ENCODE measurements at regions not wholly inside any gene's neighbourhood (a gene's known extent, or its start where the extent isn't known, plus 50 kb on each side); places are given as distances from the start of the nearest gene placed in this dataset.
"Not testable (repeated sequence)": the region's sequence is repeated elsewhere in the genome, so short reads cannot be mapped to it uniquely, and the experiment has no call there.

DNA sequence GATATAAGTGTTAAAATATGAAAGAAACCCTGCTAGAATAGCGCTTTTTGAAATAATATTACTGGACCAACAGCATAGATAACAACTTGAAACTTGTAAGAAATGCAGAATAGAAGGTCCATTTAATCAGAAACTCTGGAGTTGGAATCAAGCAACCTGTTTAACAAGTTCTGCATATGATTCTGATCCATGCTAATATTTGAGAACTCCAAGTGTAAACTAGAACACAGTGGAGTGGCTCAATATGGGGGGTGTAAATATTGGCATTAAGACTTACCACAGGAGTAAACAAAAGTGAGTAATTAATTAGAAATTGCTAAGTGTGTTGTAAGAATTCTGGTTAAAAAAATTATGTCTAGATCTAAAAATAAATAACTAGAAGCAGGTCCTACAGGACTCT lies 151.2 kb downstream of the SLITRK1 start:
- in situ Hi-C loops (cut with MboI; ENCODE audit: low sequenced_read_pairs) = no loop called here

DNA sequence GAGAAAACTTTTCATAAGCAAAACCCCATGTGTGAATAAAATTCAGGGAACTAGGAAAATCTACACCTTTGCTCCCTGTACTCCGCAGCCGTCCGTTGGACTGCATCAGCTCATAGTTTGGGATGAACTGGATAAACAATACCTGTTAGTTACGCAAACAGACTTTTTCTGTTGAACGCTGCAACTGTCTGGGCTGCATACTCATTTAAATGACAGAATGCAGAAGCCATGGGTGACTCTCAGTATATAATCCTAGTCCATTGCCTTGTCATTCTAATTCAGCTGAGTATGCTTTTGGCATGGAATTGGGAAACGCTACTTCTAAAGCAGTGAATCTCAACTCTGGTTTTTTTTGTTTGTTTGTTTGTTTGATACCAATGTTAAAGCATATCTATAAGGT lies 151.6 kb downstream of the SLITRK1 start:
- in situ Hi-C loops (cut with MboI; ENCODE audit: low sequenced_read_pairs) = no loop called here

DNA sequence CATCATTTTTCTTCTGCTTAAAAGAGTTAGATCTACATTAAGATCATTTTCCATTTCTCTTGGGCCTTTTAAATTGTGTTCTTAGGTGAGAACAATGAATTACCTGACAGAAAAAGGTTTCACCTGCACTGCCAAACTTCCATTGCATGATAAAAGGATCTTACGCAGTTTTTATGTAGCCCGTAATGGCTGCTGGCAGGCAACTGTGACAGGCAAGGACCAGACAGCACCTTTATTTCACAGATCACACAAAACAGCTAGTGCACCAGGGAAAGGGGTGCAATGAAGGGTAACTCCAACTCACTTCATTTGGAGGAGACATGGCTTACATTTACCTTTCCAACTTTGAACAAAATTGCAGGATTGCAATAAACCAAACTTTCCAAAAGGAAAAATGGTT lies 159.8 kb downstream of the SLITRK1 start:
- in situ Hi-C loops (cut with MboI; ENCODE audit: low sequenced_read_pairs) = no loop called here

DNA sequence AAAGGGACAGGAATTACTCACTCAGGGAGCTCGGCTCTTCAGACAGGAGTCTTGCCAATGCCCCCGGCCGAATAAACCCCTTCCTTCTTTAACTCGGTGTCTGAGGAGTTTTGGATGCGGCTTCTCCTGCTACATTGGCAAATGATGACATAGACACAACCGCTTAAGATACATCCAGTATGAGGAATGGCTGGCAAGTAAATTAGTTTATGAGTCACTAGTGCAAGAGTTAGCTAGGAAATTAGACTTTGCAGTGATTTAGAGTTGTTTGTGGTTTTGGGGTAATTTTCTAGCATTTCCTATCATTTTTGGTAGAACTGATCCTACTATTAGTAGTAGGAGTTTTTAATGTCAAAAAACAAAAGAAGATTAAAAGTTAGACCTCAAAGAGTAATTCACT lies 166.2 kb downstream of the SLITRK1 start:
- in situ Hi-C loops (cut with MboI; ENCODE audit: low sequenced_read_pairs) = no loop called here

DNA sequence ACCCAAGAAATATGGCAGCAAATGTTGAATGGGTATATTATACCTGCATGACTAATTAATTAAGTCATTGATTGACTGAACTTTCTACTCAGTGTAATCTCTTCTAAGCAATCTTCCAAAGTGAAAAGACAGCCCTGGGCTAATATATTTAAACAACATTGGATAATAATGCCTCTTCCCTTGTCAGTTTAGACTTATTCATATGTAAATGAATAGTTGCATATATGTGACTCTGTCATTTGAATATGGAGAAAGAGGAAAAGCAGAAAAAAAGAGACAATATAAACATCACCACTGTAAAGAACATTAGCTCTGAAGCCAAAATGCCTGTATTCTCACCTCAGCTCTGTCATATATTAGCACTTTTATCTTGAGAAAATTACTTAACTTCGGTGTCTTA lies 168.0 kb downstream of the SLITRK1 start:
- in situ Hi-C loops (cut with MboI; ENCODE audit: low sequenced_read_pairs) = no loop called here

DNA sequence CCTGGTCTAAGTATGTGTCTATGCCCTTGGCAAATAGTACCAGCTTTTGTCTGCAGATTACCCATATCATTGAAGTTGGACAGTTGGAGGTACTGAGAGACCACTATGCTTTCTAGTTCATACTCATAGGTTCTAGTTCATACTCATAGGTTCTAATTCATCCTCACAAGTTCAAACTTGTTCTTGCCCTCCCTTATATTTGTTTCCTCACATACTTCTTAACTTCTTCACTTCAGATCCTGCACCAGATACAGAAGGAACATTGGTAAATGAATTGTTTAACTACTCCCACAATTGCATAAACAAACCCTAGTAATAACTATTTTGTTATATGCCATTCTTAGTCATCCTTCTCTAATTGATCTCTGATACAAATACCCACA lies 172.2 kb downstream of the SLITRK1 start:
- in situ Hi-C loops (cut with MboI; ENCODE audit: low sequenced_read_pairs) = no loop called here

DNA sequence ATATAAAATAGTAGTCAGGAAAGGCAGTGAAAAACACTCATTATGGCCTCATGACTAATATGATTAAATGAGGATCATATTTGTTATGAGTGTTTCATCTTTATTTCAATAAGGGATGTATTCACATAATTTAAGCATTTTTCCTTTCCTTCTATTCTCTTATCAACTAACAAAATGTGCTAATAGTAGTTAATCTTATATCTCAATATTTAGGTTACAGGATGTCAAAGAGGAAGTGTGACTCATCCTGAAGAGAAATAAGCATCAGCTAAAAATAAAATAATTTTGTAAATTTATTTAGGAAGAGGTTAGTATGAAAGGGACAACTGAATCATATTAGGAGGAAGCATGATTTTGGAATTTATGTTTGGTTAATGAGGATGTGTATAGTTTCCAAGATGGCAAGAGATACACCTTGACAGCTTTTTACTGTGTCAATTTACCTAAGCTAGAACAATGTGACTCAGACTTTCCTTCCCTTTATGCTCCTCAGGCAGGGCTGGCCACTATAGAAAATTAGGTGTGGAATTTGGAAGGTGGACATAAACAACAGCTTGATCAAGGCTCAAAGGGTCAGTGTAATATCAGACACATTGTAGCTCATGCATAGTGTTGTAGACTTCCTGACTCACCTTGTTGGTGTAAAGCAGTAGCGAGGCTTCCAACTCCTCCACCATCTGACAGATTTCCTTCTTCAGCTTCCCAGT lies 172.7 kb downstream of the SLITRK1 start:
- in situ Hi-C loops (cut with MboI; ENCODE audit: low sequenced_read_pairs) = no loop called here

DNA sequence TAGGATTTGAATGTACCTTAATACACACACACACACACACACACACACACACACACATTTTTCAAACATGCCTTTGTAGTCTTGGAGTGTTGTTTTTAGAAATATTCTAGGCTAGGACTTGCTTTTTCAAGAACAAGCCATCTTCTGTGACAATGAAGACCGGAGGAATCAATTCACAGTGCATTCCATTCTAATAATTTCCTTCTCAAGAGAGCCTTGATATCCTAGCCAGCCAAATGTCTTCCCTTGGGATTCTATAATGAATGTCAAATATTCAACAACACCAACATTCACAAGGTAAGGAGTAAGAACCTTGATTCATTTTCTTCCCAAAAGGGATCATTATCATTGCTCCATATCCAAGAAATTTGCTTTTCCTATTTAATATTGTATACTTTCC lies 180.3 kb downstream of the SLITRK1 start:
- in situ Hi-C loops (cut with MboI; ENCODE audit: low sequenced_read_pairs) = no loop called here

DNA sequence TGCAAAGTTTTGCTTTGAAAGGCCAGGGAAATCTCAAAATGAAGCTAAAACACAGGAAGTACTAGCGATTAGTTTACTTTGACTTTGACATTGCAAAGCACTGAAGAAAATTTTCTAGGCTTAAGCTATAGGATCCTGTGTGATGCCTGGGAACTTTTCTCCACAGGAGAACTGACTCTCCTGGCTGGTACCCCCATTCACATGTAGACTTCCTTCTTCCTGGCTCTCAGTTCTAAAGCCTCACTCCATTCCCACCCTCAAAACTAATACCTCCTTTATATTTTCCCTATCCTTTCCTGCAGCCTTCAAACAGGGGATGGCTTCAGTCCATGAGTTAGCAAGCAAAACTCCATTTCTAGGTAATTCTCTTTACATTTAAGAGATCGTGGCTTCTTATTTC lies 189.5 kb downstream of the SLITRK1 start:
- in situ Hi-C loops (cut with MboI; ENCODE audit: low sequenced_read_pairs) = no loop called here

DNA sequence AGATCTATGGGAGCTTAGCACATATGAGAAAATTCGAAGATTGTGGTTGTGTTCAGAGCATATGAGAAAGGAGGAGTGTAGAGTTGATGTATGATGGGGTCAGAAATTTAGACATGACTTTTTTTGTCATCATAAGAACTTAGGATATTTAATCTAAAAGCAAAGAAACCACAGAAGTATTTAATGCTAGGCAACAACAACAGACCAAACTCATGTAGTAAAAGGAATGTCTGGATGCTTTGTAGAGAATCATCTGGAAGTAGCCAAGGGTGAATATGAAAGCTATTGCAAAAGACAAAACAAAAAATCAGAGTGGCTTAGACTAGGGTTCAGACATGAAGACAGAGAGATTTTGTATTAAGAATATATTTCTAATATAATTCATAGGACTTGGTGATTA lies 190.3 kb downstream of the SLITRK1 start:
- in situ Hi-C loops (cut with MboI; ENCODE audit: low sequenced_read_pairs) = no loop called here

DNA sequence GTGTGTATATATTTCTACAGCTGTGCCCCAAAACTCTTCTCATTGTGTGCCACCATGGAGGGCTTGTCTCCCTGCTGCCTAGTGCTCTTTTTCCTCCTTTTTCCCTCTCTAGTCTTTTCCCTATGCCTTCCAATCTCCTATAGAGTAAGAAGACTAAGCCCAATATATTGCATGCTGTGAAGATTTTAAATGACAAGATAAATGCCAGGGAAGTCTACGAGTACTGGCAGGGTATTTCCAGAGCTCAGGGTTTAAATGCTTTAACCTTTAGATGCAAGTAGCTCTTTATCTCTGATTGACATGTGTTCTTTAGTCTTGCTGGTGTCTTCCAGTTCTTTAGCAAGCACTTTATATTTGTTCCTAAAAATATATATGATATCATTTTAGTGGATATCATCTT lies 200.7 kb downstream of the SLITRK1 start:
- in situ Hi-C loops (cut with MboI; ENCODE audit: low sequenced_read_pairs) = no loop called here

DNA sequence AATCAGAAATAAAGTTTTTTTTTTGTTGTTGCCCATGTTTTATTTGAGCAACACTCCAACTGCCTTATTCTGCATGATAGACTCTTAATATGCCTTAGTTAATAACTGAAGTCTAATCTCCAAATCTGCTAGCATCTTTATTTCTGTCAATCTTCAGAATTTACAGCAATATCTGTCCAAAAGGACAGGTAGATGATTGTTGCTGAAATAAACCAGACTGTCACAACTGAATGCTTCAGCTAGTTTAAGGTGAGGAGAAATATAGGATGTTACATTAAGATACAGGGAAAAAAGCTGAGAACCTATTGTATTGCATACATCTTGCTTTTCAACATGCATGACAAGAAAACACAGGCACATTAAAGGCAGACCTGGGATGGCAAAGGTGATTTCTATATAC lies 204.3 kb downstream of the SLITRK1 start:
- in situ Hi-C loops (cut with MboI; ENCODE audit: low sequenced_read_pairs) = no loop called here

DNA sequence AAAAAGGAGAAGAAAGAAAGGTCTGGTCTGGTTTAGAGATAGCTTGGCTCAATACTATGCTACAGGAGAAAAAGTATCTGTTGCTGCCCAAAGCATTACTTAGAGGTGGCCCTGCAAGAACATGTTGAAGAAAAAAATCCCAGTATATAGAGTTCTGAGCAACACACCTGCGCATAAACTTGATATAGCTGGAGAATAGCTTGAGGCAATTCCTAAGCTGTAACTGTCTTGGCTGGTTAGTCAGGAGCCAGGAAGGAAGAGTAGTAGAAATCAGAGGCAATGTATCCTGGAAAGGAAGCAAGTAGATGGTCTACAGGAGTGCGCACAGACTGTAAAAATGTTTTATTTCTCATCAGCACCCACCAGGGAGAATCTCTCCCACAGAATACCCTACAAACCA lies 209.7 kb downstream of the SLITRK1 start:
- in situ Hi-C loops (cut with MboI; ENCODE audit: low sequenced_read_pairs) = no loop called here

DNA sequence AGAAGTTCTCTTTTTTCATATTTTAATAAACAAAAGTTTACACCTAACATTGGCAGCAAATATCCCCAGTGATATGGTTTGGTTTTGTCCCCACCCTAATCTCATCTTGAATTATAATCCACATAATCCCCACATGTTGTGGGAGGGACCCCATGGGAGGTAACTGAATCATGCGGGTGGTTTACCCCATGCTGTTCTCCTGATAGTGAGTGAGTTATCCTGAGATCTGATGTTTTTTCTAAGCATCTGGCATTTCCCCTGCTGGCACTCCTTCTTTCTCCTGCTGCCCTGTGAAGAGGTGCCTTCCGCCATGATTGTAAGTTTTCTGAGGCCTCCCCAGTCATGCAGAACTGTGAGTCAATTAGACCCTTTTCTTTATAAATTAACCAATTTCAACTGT lies 214.7 kb downstream of the SLITRK1 start:
- in situ Hi-C loops (cut with MboI; ENCODE audit: low sequenced_read_pairs) = no loop called here

DNA sequence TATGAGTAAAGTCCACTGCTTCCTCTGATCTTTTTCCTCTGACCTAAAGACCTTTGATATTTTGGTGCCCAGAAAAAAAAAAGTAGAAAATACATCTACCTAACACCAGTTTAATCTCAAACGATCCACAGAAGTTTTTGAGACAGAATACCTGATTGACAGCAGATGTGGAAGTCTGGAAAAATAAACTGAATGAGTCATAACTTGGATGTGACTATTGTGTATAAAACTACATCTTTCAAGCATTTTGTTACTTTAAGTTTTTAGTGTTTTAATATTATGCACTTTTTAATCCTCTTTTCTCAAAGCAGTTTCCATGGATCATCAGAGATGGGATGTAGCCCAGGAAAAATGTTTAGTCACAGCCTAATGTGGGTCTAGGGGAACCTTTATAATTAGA lies 216.1 kb downstream of the SLITRK1 start:
- in situ Hi-C loops (cut with MboI; ENCODE audit: low sequenced_read_pairs) = no loop called here

DNA sequence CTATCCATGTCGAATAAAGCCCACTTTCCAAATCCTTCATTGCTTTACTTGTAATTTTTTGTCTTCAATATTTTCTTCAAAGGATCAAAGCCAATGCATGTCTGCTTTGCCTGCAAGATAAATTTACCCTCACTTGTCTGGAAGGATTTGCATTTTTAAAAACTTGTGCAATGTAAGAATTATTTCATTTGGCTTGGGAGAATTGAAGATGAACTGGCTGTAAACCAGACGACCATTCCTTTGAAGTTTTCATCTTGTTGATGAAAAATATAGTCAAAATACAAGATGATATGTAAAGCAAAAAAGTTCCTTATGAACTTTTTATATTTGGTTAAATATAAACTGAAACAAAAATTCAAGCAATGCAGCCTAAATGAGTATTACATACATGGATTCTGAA lies 225.0 kb downstream of the SLITRK1 start:
- in situ Hi-C loops (cut with MboI; ENCODE audit: low sequenced_read_pairs) = no loop called here

DNA sequence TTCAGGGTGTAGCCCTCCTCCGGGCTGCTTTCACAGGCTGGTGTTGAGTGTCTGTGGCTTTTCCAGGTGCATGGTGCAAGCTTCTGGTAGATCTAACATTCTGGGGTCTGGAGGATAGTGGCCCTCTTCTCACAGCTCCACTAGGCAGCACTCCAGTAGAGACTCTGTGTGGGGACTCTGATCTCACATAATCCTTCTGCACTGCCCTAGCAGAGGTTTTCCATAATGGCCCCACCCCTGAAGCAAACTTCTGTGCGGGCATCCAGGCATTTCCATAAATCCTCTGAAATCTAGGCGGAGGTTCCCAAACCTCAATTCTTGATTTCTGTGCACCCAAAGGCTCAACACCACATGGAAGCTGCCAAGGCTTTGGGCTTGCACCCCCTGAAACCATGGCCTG lies 239.7 kb downstream of the SLITRK1 start:
- in situ Hi-C loops (cut with MboI; ENCODE audit: low sequenced_read_pairs) = not testable (repeated sequence)

DNA sequence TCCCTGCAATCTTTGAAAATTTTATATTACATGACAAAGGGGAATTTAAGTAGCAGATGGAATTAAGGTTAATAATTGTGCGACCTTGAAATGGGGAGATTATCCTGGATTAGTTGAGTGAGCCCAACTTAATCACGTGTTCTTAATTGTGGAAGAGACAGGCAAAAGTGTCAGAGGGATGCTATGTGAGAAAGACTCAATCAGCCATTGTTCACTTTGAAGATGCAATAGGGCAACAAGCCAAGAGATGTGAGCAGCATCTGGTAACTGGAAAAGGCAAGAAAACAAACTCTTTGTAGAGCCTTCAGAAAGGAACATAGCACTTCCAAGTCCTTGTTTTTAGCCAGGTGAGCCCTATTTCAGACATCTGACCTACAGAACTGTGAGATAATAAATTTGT lies 247.7 kb downstream of the SLITRK1 start:
- in situ Hi-C loops (cut with MboI; ENCODE audit: low sequenced_read_pairs) = no loop called here

DNA sequence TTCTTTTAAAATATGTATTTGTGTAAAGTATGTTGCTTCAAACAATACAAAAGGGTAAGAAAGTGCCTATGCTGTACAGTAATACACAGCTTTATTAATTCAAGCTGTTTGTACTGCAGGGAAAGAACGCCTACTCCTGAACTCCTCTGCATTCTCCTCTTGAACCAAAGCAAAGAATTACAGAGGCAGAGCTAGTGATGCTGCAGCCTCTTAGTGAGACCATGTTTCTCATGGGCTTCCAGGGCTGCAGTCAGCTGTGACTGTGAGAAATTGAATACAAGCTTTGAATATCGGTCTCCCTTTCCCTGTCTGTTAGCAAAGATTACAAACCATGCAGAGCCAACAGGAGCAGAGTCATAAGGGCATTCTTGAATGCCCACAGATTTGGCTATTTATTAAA lies 248.5 kb downstream of the SLITRK1 start:
- in situ Hi-C loops (cut with MboI; ENCODE audit: low sequenced_read_pairs) = no loop called here

DNA sequence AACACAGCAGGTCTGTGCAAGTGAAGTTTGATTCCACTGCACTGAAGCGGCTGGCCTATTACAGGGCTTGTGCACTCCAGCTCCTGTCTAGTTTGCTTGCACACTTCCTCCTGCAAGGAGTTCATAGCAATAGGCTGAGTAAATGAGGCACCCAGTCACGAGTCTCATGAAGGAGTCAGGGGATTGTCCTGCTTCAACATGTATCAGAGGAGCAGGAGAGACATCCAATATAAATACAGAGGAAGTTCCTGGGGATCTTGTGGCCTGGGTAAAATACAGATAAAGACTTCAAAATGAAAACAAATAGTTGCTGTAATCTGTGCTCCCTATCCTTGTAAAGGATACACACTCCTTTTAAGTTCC lies 259.9 kb downstream of the SLITRK1 start:
- in situ Hi-C loops (cut with MboI; ENCODE audit: low sequenced_read_pairs) = no loop called here

DNA sequence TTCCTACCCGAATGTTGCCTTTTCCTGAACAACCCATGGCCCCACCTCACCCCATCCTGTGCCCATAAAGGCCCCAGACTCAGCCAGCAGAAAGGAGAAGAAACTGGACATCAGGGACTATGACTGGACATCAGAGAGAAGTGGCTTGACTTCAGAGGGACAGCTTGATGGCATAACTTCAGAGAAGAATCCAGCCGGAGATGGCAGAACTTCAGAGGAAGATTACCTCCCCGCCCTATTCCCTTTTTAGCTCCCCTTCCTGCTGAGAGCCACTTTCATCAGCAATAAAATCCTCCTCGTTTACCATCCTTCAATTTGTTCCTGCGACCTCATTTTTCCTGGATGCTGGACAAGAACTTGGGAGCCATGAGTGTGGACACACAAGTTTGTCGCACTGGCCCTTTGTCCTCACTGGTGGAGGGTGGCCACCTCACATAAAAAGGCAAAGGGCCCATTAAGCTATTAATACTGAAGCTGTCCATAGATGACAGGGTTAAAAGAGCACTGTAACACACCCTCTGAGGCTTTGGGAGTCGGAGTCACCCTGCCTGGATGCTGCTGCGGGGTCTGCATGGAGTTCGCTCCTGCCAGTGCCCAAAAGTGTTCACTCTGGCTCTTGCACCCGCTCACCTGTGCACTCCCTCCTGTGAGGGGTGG lies 260.4 kb downstream of the SLITRK1 start:
- in situ Hi-C loops (cut with MboI; ENCODE audit: low sequenced_read_pairs) = no loop called here

DNA sequence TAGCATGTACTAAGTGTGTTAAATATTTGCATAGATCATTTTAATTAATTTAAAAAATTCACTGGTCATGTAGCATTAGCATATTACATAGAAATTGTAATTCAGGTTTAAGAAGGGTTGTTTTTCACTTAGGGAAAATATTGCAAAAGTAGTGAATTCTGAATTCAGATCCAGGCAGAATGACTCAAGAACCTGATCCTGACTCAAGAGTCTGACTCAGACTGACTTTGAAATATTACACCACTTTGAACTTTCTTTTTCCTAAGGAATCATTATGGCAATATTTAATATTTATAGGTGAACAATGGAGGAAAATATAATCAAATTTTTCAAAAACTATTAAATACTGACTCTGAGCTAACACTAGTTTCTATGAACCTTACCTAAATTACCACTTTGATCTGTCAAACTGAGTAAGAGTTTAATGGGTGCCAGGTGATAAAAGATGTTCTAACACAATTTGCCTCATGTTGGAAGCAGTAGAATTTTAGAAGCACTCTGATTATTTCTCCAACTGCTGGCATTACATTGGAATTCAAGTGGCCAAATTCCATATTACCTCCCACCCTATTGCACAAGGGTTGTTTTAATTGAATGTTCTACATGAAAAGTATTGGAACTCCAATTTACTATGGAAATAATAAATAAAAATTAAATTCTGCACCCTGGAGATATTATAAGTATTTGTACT lies 261.6 kb downstream of the SLITRK1 start:
- in situ Hi-C loops (cut with MboI; ENCODE audit: low sequenced_read_pairs) = no loop called here

All from HL-60/S4 treated with phorbol 12-myristate 13-acetate at 8.2 ng/mL for 4 days and 3 days (cell line).